CD4-positive, alpha-beta T cell (primary cell): ENCODE measurements at regions not wholly inside any gene's neighbourhood (a gene's known extent, or its start where the extent isn't known, plus 50 kb on each side); places are given as distances from the start of the nearest gene placed in this dataset.

Experiments used
- ATAC-seq: fragments of 200-7000 bp; cut with Tn5 transposase; one replicate; pipeline ENCODE4 v1.10.0; 2022; ENCODE audit warnings: mild to moderate bottlenecking; ENCODE audit not compliant: poor library complexity
- CTCF ChIA-PET: fragments of 350-600 bp; sonication (Branson Sonifier 250); formaldehyde crosslinking; loops from one replicate; lab custom pipeline; 2021; ENCODE audit warnings: antibody characterized with exemption, inconsistent platforms; lab: Charles Lee
- POLR2A ChIA-PET: fragments of 350-600 bp; sonication (Branson Sonifier 250); formaldehyde crosslinking; loops from one replicate; lab custom pipeline; 2021; ENCODE audit warnings: antibody characterized with exemption, inconsistent platforms; lab: Charles Lee
- DNase-seq, 14 experiments: peaks; one replicate each; pipeline ENCODE4 v3.0.0-alpha.2; 2013 to 2020; ENCODE audit warnings: mixed read lengths in 2 of 14
- H3K27ac ChIP-seq, 2 donors: one replicate each; pipeline versions ENCODE4 v1.5.1 to v1.7.0; 2013; ENCODE audit warnings: low read length in 2 of 2, low read depth in 1 of 2, mild to moderate bottlenecking in 1 of 2
- H3K27me3 ChIP-seq, 2 experiments: 1 replicate in 1 of 2; 2 replicates in 1 of 2; pipeline versions ENCODE4 v1.6.1 to v1.7.0; 2013; ENCODE audit warnings: low read length in 2 of 2, control low read depth in 1 of 2, mild to moderate bottlenecking in 1 of 2, moderate library complexity in 1 of 2; ENCODE audit not compliant: insufficient read depth in 2 of 2, control insufficient read depth in 1 of 2
- H3K36me3 ChIP-seq: one replicate; pipeline ENCODE4 v1.6.1; 2013; ENCODE audit warnings: low read length, control low read depth; ENCODE audit not compliant: insufficient read depth
- H3K4me1 ChIP-seq: one replicate; pipeline ENCODE4 v1.6.1; 2013; ENCODE audit warnings: low read length, control low read depth; ENCODE audit not compliant: insufficient read depth
- H3K4me3 ChIP-seq: one replicate; pipeline ENCODE4 v1.5.1; 2013; ENCODE audit warnings: mild to moderate bottlenecking, low read length, moderate library complexity
- H3K9me3 ChIP-seq, 2 experiments: 1 replicate in 1 of 2; 2 replicates in 1 of 2; pipeline versions ENCODE4 v1.6.1 to v1.7.0; 2013; ENCODE audit warnings: low read length in 2 of 2, mild to moderate bottlenecking in 2 of 2, control low read depth in 1 of 2, moderate library complexity in 1 of 2; ENCODE audit not compliant: control insufficient read depth in 1 of 2, insufficient read depth in 1 of 2
- H3K27ac Mint-ChIP-seq: one replicate; pipeline ENCODE4 v1.8.0; 2020; ENCODE audit warnings: mixed read lengths
- H3K27me3 Mint-ChIP-seq: one replicate; pipeline ENCODE4 v1.8.0; 2021; ENCODE audit warnings: mixed read lengths
- H3K36me3 Mint-ChIP-seq: one replicate; pipeline ENCODE4 v1.8.0; 2021; ENCODE audit warnings: low read depth, mixed read lengths
- H3K4me1 Mint-ChIP-seq: one replicate; pipeline ENCODE4 v1.8.0; 2021; ENCODE audit warnings: low read depth, mixed read lengths
- H3K4me3 Mint-ChIP-seq: one replicate; pipeline ENCODE4 v1.8.0; 2020; ENCODE audit warnings: mild to moderate bottlenecking, mixed read lengths
- H3K9me3 Mint-ChIP-seq: one replicate; pipeline ENCODE4 v1.8.0; 2020; ENCODE audit warnings: mixed read lengths
- CTCF ChIP-seq: fragments of 200-600 bp; IDR thresholded peaks from one replicate; pipeline ENCODE4 v1.8.0; 2022; ENCODE audit warnings: antibody characterized with exemption, mild to moderate bottlenecking
- intact Hi-C, 2 experiments: fragments of 100-400 bp; cut with DNase I in 1 of 2; cut with micrococcal nuclease in 1 of 2; formaldehyde crosslinking; loops; one replicate each; pipeline versions ENCODE4 v1.15.1 to v1.9.0; 2023 to 2025; cut with DNase I, micrococcal nuclease

GRCh38 chr6:154561750-154562149 is 51.3 kb upstream of the CNKSR3 start:
- TF ChIP-seq CTCF = no peak

GRCh38 chr6:154565331-154565730 is 54.8 kb upstream of the CNKSR3 start:
- Histone ChIP-seq H3K9me3 (no peaks in the 10 kb centered on the region), H3K27me3 (no peaks in the 10 kb centered on the region), H3K4me3 (no peak overlapping the region), H3K36me3 (no peaks in the 10 kb centered on the region), H3K27ac (no peak overlapping the region), H3K4me1 (no peaks in the 10 kb centered on the region)
- ChIA-PET POLR2A (no interaction called here), CTCF (no interaction called here)
- ATAC-seq (no peak), DNase-seq (no peak)
- no peaks in the 10 kb centered on the region for H3K36me3 Mint-ChIP-seq
- intact Hi-C loops = no loop called here
- no peaks in the 10 kb centered on the region for H3K27me3 Mint-ChIP-seq
- H3K27ac Mint-ChIP-seq = no peak overlapping the region
- no peaks in the 10 kb centered on the region for H3K4me1 Mint-ChIP-seq
- H3K4me3 Mint-ChIP-seq = no peak overlapping the region
- H3K9me3 Mint-ChIP-seq = no peaks in the 10 kb centered on the region
- no peak for TF ChIP-seq CTCF

More at GRCh38 chr6:154561750-154562149, 51.3 kb upstream of the CNKSR3 start:
- Mint-ChIP-seq H3K27me3 (no peaks in the 10 kb centered on the region), H3K4me3 (no peak overlapping the region), H3K27ac (no peak overlapping the region), H3K36me3 (no peaks in the 10 kb centered on the region), H3K4me1 (no peaks in the 10 kb centered on the region), H3K9me3 (no peaks in the 10 kb centered on the region)
- ChIA-PET CTCF (no interaction called here), POLR2A (no interaction called here)
- H3K4me1 ChIP-seq = no peaks in the 10 kb centered on the region
- H3K36me3 ChIP-seq = no peaks in the 10 kb centered on the region
- no peak for DNase-seq
- no peak for ATAC-seq
- no peaks in the 10 kb centered on the region for H3K9me3 ChIP-seq
- H3K27ac ChIP-seq = no peak overlapping the region
- H3K4me3 ChIP-seq = no peak overlapping the region
- no peaks in the 10 kb centered on the region for H3K27me3 ChIP-seq
- intact Hi-C loops = no loop called here

GRCh38 chr6:154566866-154567265 is 56.4 kb upstream of the CNKSR3 start:
- POLR2A ChIA-PET = no interaction called here
- H3K27me3 ChIP-seq = peaks cover 0 to 3% of the 10 kb centered on the region in 2 experiments
- Mint-ChIP-seq H3K27ac (no peak overlapping the region), H3K27me3 (no peaks in the 10 kb centered on the region), H3K36me3 (no peaks in the 10 kb centered on the region), H3K4me1 (no peaks in the 10 kb centered on the region), H3K9me3 (no peaks in the 10 kb centered on the region), H3K4me3 (no peak overlapping the region)
- CTCF ChIA-PET = no interaction called here
- ATAC-seq (no peak), DNase-seq (no peak)
- intact Hi-C loops = no loop called here
- H3K36me3 ChIP-seq = no peaks in the 10 kb centered on the region
- no peaks in the 10 kb centered on the region for H3K9me3 ChIP-seq
- H3K27ac ChIP-seq = no peak overlapping the region
- no peak for TF ChIP-seq CTCF
- H3K4me3 ChIP-seq = no peak overlapping the region
- no peaks in the 10 kb centered on the region for H3K4me1 ChIP-seq
